GM12864 (cell line): ENCODE measurements at regions not wholly inside any gene's neighbourhood (a gene's known extent, or its start where the extent isn't known, plus 50 kb on each side); places are given as distances from the start of the nearest gene placed in this dataset.
"Not testable (repeated sequence)": the region's sequence is repeated elsewhere in the genome, so short reads cannot be mapped to it uniquely, and the experiment has no call there.

Experiments used
- DNase-seq: peaks from one replicate; pipeline ENCODE4 v3.0.0-alpha.2; 2011; ENCODE audit warnings: low read depth
- H3K4me3 ChIP-seq: 2 replicates; pipeline ENCODE4 v1.5.1; 2011; ENCODE audit warnings: mild to moderate bottlenecking, low read depth, low read length, control low read depth
- CTCF ChIP-seq: IDR thresholded peaks from 2 replicates; pipeline ENCODE4 v1.5.1; 2011; ENCODE audit warnings: low read depth, mild to moderate bottlenecking, moderate library complexity, low read length, control low read depth, inconsistent platforms; ENCODE audit errors: missing control alignments

- no peak for DNase-seq
- no peak overlapping the region for H3K4me3 ChIP-seq
- no peak for TF ChIP-seq CTCF
Observed at GRCh38 chr9:85321561-85321960, 420.2 kb downstream of the AGTPBP1 start.

- DNase-seq: no peak
- no peak for TF ChIP-seq CTCF
- H3K4me3 ChIP-seq: no peak overlapping the region
Observed at GRCh38 chr9:85319936-85320656, 421.7 kb downstream of the AGTPBP1 start.

- DNase-seq, H3K4me3 ChIP-seq: not testable (repeated sequence)
Observed at GRCh38 chr9:85315535-85315934, 426.2 kb downstream of the AGTPBP1 start.

GRCh38 chr9:85310573-85310972 lies 431.2 kb downstream of the AGTPBP1 start:
- H3K4me3 ChIP-seq: no peak overlapping the region
- no peak for DNase-seq
- no peak for TF ChIP-seq CTCF

- H3K4me3 ChIP-seq: no peak overlapping the region
- TF ChIP-seq CTCF: no peak
- DNase-seq: no peak
Observed at GRCh38 chr9:85303757-85304134, 438.0 kb downstream of the AGTPBP1 start.

- no peak overlapping the region for H3K4me3 ChIP-seq
- no peak for DNase-seq
- TF ChIP-seq CTCF: no peak
Observed at GRCh38 chr9:85302938-85303756, 438.6 kb downstream of the AGTPBP1 start.

GRCh38 chr9:85298499-85298898 lies 443.3 kb downstream of the AGTPBP1 start:
- no peak overlapping the region for H3K4me3 ChIP-seq
- no peak for TF ChIP-seq CTCF
- DNase-seq: no peak

- not testable (repeated sequence) for H3K4me3 ChIP-seq, DNase-seq
Observed at GRCh38 chr9:85295244-85295643, 446.5 kb downstream of the AGTPBP1 start.
